ENCODE measurements at regions not wholly inside any gene's neighbourhood (a gene's known extent, or its start where the extent isn't known, plus 50 kb on each side); places are given as distances from the start of the nearest gene placed in this dataset.
"Not testable (repeated sequence)": the region's sequence is repeated elsewhere in the genome, so short reads cannot be mapped to it uniquely, and the experiment has no call there.

GRCh38 chr5:117379521-117379920 lies 804.9 kb upstream of the SEMA6A start:
- CTCF ChIA-PET = no interaction called here
- POLR2A ChIA-PET = no interaction called here
- no peak for DNase-seq (ENCODE audit: extremely low spot score)
- TF ChIP-seq CTCF (IDR thresholded peaks at IDR 0.05; ENCODE audit: control extremely low read depth, extremely low read depth, low read depth, missing control alignments) = no peak

GRCh38 chr5:117376748-117377147 lies 802.1 kb upstream of the SEMA6A start:
- TF ChIP-seq CTCF (IDR thresholded peaks at IDR 0.05; ENCODE audit: control extremely low read depth, extremely low read depth, low read depth, missing control alignments) = no peak
- no peak for DNase-seq (ENCODE audit: extremely low spot score)
- POLR2A ChIA-PET = no interaction called here
- CTCF ChIA-PET = no interaction called here

- POLR2A ChIA-PET = no interaction called here
Observed at GRCh38 chr5:117359895-117360294, 785.3 kb upstream of the SEMA6A start.

GRCh38 chr5:117357886-117358285 lies 783.3 kb upstream of the SEMA6A start:
- DNase-seq (ENCODE audit: extremely low spot score) = no peak
- ChIA-PET POLR2A (no interaction called here), CTCF (no interaction called here)
- no peak for TF ChIP-seq CTCF (IDR thresholded peaks at IDR 0.05; ENCODE audit: control extremely low read depth, extremely low read depth, low read depth, missing control alignments)

More at GRCh38 chr5:117359895-117360294, 785.3 kb upstream of the SEMA6A start:
- TF ChIP-seq CTCF (IDR thresholded peaks at IDR 0.05; ENCODE audit: control extremely low read depth, extremely low read depth, low read depth, missing control alignments) = no peak
- CTCF ChIA-PET = no interaction called here
- no peak for DNase-seq (ENCODE audit: extremely low spot score)

- CTCF ChIA-PET = no interaction called here
- POLR2A ChIA-PET = no interaction called here
- DNase-seq (ENCODE audit: extremely low spot score) = no peak
- TF ChIP-seq CTCF (IDR thresholded peaks at IDR 0.05; ENCODE audit: control extremely low read depth, extremely low read depth, low read depth, missing control alignments) = no peak
Observed at GRCh38 chr5:117347280-117347679, 772.7 kb upstream of the SEMA6A start.

GRCh38 chr5:117343726-117344125 lies 769.1 kb upstream of the SEMA6A start:
- POLR2A ChIA-PET; DNase-seq (ENCODE audit: extremely low spot score): not testable (repeated sequence)
- CTCF ChIA-PET = interaction anchor here (1.4 to 2.2 kb wide), 2 partner anchors 8 to 11 kb away, joined by 3 to 8 read pairs; no protein-coding TSS in a partner anchor

GRCh38 chr5:117337064-117337749 lies 762.6 kb upstream of the SEMA6A start:
- DNase-seq (ENCODE audit: extremely low spot score) = no peak
- ChIA-PET POLR2A (no interaction called here), CTCF (no interaction called here)
- TF ChIP-seq CTCF (IDR thresholded peaks at IDR 0.05; ENCODE audit: control extremely low read depth, extremely low read depth, low read depth, missing control alignments) = no peak
